ENCODE measurements at regions not wholly inside any gene's neighbourhood (a gene's known extent, or its start where the extent isn't known, plus 50 kb on each side); places are given as distances from the start of the nearest gene placed in this dataset.

DNA sequence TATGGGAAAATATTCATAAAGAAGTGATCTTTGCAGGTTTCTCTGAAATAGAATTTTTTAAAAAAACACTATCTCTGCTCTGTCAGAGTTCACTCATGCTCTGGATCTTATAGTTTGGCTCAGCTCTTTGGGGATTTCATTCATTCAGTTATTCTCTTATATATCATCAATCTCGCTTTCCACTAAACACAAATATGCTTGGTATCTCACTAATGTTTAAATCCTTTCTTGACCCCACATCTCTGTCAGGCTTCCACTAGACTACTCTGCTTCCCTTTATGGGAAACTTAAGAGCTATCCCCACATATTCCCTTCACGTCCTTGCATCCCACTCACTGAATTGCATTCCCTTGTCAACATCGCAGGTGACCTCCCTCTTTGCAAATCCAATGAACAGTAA lies 396.1 kb downstream of the ENC1 start:
- TF ChIP-seq, protein P1, sequence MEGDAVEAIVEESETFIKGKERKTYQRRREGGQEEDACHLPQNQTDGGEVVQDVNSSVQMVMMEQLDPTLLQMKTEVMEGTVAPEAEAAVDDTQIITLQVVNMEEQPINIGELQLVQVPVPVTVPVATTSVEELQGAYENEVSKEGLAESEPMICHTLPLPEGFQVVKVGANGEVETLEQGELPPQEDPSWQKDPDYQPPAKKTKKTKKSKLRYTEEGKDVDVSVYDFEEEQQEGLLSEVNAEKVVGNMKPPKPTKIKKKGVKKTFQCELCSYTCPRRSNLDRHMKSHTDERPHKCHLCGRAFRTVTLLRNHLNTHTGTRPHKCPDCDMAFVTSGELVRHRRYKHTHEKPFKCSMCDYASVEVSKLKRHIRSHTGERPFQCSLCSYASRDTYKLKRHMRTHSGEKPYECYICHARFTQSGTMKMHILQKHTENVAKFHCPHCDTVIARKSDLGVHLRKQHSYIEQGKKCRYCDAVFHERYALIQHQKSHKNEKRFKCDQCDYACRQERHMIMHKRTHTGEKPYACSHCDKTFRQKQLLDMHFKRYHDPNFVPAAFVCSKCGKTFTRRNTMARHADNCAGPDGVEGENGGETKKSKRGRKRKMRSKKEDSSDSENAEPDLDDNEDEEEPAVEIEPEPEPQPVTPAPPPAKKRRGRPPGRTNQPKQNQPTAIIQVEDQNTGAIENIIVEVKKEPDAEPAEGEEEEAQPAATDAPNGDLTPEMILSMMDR (conservative IDR thresholded peaks at IDR 0.05; ENCODE audit: low read length), result no peak
- TF ChIP-seq EZH2phosphoT487 (IDR thresholded peaks at IDR 0.05; ENCODE audit: borderline replicate concordance), result no peak
- Histone ChIP-seq H3K4me2 (ENCODE audit: low read depth, low read length, poor library complexity, severe bottlenecking) (no peak overlapping the region), H3K4me1 (ENCODE audit: insufficient read depth, low read length, poor library complexity, severe bottlenecking) (peaks cover 41% of the 10 kb centered on the region), H3K79me2 (ENCODE audit: insufficient read depth, low read length) (no peaks in the 10 kb centered on the region), H3F3A (ENCODE audit: low read depth) (no peaks in the 10 kb centered on the region), H4K20me1 (ENCODE audit: insufficient read depth, low read length, poor library complexity, severe bottlenecking) (no peaks in the 10 kb centered on the region), H3K9me2 (replicated peaks; ENCODE audit: low read depth, low read length) (no peaks in the 10 kb centered on the region), H3K9ac (ENCODE audit: low read depth, low read length, poor library complexity, severe bottlenecking) (no peak overlapping the region), H3K27me3 (ENCODE audit: insufficient read depth, low read length, poor library complexity, severe bottlenecking) (no peaks in the 10 kb centered on the region), H3K36me3 (ENCODE audit: insufficient read depth, low read length) (no peaks in the 10 kb centered on the region), H2AFZ (ENCODE audit: low read length) (no peak overlapping the region), H3K9me3 (ENCODE audit: insufficient read depth, low read depth, low read length) (no peaks in the 10 kb centered on the region), H3K4me3 (ENCODE audit: low read length, poor library complexity, severe bottlenecking) (no peak overlapping the region)

DNA sequence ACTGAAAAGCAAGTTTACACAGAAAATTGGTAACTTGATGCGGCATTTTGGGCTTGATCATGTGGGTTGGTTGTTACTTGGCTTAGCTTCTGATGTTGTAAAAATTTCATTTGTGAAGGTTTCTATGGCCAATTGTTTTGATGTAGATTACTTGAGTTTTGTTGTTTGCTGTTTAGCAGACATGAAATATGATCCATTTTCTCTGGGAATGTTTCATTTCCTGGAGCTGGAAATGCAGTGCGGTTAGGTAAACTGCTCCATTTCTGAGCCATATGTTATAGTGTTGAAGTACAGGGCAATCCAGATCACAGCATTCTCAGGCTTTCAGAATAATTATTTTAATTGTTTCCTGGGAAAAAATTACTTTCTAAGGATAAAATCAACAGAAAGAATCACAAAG lies 396.9 kb downstream of the ENC1 start:
- H3K9me3 ChIP-seq (ENCODE audit: insufficient read depth, low read depth, low read length), result no peaks in the 10 kb centered on the region
- H3K9ac ChIP-seq (ENCODE audit: low read depth, low read length, poor library complexity, severe bottlenecking), result no peak overlapping the region
- H2AFZ ChIP-seq (ENCODE audit: low read length), result no peak overlapping the region
- H3K4me1 ChIP-seq (ENCODE audit: insufficient read depth, low read length, poor library complexity, severe bottlenecking), result peaks cover 46% of the 10 kb centered on the region
- H3K9me2 ChIP-seq (replicated peaks; ENCODE audit: low read depth, low read length), result no peaks in the 10 kb centered on the region
- no peaks in the 10 kb centered on the region for H3K36me3 ChIP-seq (ENCODE audit: insufficient read depth, low read length)
- TF ChIP-seq, protein P1 (conservative IDR thresholded peaks at IDR 0.05; ENCODE audit: low read length), result no peak
- TF ChIP-seq EZH2phosphoT487 (IDR thresholded peaks at IDR 0.05; ENCODE audit: borderline replicate concordance), result no peak
- no peak overlapping the region for H3K4me2 ChIP-seq (ENCODE audit: low read depth, low read length, poor library complexity, severe bottlenecking)
- no peaks in the 10 kb centered on the region for H3K27me3 ChIP-seq (ENCODE audit: insufficient read depth, low read length, poor library complexity, severe bottlenecking)
- no peaks in the 10 kb centered on the region for H4K20me1 ChIP-seq (ENCODE audit: insufficient read depth, low read length, poor library complexity, severe bottlenecking)
- no peaks in the 10 kb centered on the region for H3F3A ChIP-seq (ENCODE audit: low read depth)
- no peak overlapping the region for H3K4me3 ChIP-seq (ENCODE audit: low read length, poor library complexity, severe bottlenecking)
- H3K79me2 ChIP-seq (ENCODE audit: insufficient read depth, low read length), result no peaks in the 10 kb centered on the region

GRCh38 chr5:74242516-74242915 lies 398.0 kb downstream of the ENC1 start:
- Histone ChIP-seq H4K20me1 (ENCODE audit: insufficient read depth, low read length, poor library complexity, severe bottlenecking) (no peaks in the 10 kb centered on the region), H2AFZ (ENCODE audit: low read length) (no peak overlapping the region), H3K9ac (ENCODE audit: low read depth, low read length, poor library complexity, severe bottlenecking) (no peak overlapping the region), H3F3A (ENCODE audit: low read depth) (no peaks in the 10 kb centered on the region), H3K36me3 (ENCODE audit: insufficient read depth, low read length) (no peaks in the 10 kb centered on the region), H3K9me2 (replicated peaks; ENCODE audit: low read depth, low read length) (no peaks in the 10 kb centered on the region), H3K79me2 (ENCODE audit: insufficient read depth, low read length) (no peaks in the 10 kb centered on the region), H3K9me3 (ENCODE audit: insufficient read depth, low read depth, low read length) (no peaks in the 10 kb centered on the region), H3K4me3 (ENCODE audit: low read length, poor library complexity, severe bottlenecking) (no peak overlapping the region), H3K27me3 (ENCODE audit: insufficient read depth, low read length, poor library complexity, severe bottlenecking) (no peaks in the 10 kb centered on the region), H3K4me1 (ENCODE audit: insufficient read depth, low read length, poor library complexity, severe bottlenecking) (peaks cover 41% of the 10 kb centered on the region), H3K4me2 (ENCODE audit: low read depth, low read length, poor library complexity, severe bottlenecking) (no peak overlapping the region)
- TF ChIP-seq, protein P1 (conservative IDR thresholded peaks at IDR 0.05; ENCODE audit: low read length), result no peak
- TF ChIP-seq EZH2phosphoT487 (IDR thresholded peaks at IDR 0.05; ENCODE audit: borderline replicate concordance), result no peak

Data from Loucy (cell line).